ENCODE measurements at regions not wholly inside any gene's neighbourhood (a gene's known extent, or its start where the extent isn't known, plus 50 kb on each side); places are given as distances from the start of the nearest gene placed in this dataset.

GRCh38 chr7:12779947-12780346, 92.5 kb downstream of the ARL4A start:
- Histone ChIP-seq H3K36me3 (ENCODE audit: low read length) (no peaks in the 10 kb centered on the region), H3K27ac (ENCODE audit: low read depth, low read length) (no peak overlapping the region), H3K4me3 (ENCODE audit: insufficient read depth, low read length, poor library complexity, severe bottlenecking) (no peak overlapping the region), H3K4me2 (ENCODE audit: low read depth, low read length, poor library complexity, severe bottlenecking) (no peak overlapping the region), H3K9me2 (replicated peaks; ENCODE audit: insufficient read depth, low read length) (no peaks in the 10 kb centered on the region), H3K79me2 (ENCODE audit: insufficient read depth, low read length) (no peaks in the 10 kb centered on the region), H3F3A (ENCODE audit: insufficient read depth) (no peaks in the 10 kb centered on the region), H2AFZ (ENCODE audit: low read depth, low read length, severe bottlenecking) (no peak overlapping the region), H3K9ac (ENCODE audit: low read length) (no peak overlapping the region), H3K9me3 (ENCODE audit: insufficient read depth, low read length) (no peaks in the 10 kb centered on the region), H4K20me1 (ENCODE audit: low read depth, low read length) (no peaks in the 10 kb centered on the region), H3K27me3 (ENCODE audit: low read length) (no peaks in the 10 kb centered on the region)
- TF ChIP-seq EZH2phosphoT487 (conservative IDR thresholded peaks at IDR 0.05; ENCODE audit: low read length) (no peak), CTCF (IDR thresholded peaks at IDR 0.05; ENCODE audit: insufficient read depth, low read length, poor library complexity, severe bottlenecking) (no peak)

- H3F3A ChIP-seq (ENCODE audit: insufficient read depth) = no peaks in the 10 kb centered on the region
- H3K9me2 ChIP-seq (replicated peaks; ENCODE audit: insufficient read depth, low read length) = no peaks in the 10 kb centered on the region; the same call in 1 of the 2 replicates
- H3K4me2 ChIP-seq (ENCODE audit: low read depth, low read length, poor library complexity, severe bottlenecking) = no peak overlapping the region
Observed at GRCh38 chr7:12783421-12784095, 96.1 kb downstream of the ARL4A start.

GRCh38 chr7:12785473-12785872, 98.0 kb downstream of the ARL4A start:
- H2AFZ ChIP-seq (ENCODE audit: low read depth, low read length, severe bottlenecking) = no peak overlapping the region
- H4K20me1 ChIP-seq (ENCODE audit: low read depth, low read length) = no peaks in the 10 kb centered on the region
- no peak overlapping the region for H3K27ac ChIP-seq (ENCODE audit: low read depth, low read length)
- H3K9ac ChIP-seq (ENCODE audit: low read length) = no peak overlapping the region
- no peaks in the 10 kb centered on the region for H3K36me3 ChIP-seq (ENCODE audit: low read length)
- no peak overlapping the region for H3K4me3 ChIP-seq (ENCODE audit: insufficient read depth, low read length, poor library complexity, severe bottlenecking)
- H3K27me3 ChIP-seq (ENCODE audit: low read length) = no peaks in the 10 kb centered on the region
- H3K79me2 ChIP-seq (ENCODE audit: insufficient read depth, low read length) = no peaks in the 10 kb centered on the region
- H3K4me2 ChIP-seq (ENCODE audit: low read depth, low read length, poor library complexity, severe bottlenecking) = no peak overlapping the region
- TF ChIP-seq EZH2phosphoT487 (conservative IDR thresholded peaks at IDR 0.05; ENCODE audit: low read length) (no peak), CTCF (IDR thresholded peaks at IDR 0.05; ENCODE audit: insufficient read depth, low read length, poor library complexity, severe bottlenecking) (no peak)
- no peaks in the 10 kb centered on the region for H3F3A ChIP-seq (ENCODE audit: insufficient read depth)
- H3K9me3 ChIP-seq (ENCODE audit: insufficient read depth, low read length) = no peaks in the 10 kb centered on the region
- H3K9me2 ChIP-seq (replicated peaks; ENCODE audit: insufficient read depth, low read length) = no peaks in the 10 kb centered on the region; the same call in 1 of the 2 replicates

More at GRCh38 chr7:12783421-12784095, 96.1 kb downstream of the ARL4A start:
- no peaks in the 10 kb centered on the region for H3K27me3 ChIP-seq (ENCODE audit: low read length)
- TF ChIP-seq EZH2phosphoT487 (conservative IDR thresholded peaks at IDR 0.05; ENCODE audit: low read length) (no peak), CTCF (IDR thresholded peaks at IDR 0.05; ENCODE audit: insufficient read depth, low read length, poor library complexity, severe bottlenecking) (no peak)
- no peaks in the 10 kb centered on the region for H4K20me1 ChIP-seq (ENCODE audit: low read depth, low read length)
- H3K36me3 ChIP-seq (ENCODE audit: low read length) = no peaks in the 10 kb centered on the region
- H3K9me3 ChIP-seq (ENCODE audit: insufficient read depth, low read length) = no peaks in the 10 kb centered on the region
- no peak overlapping the region for H3K4me3 ChIP-seq (ENCODE audit: insufficient read depth, low read length, poor library complexity, severe bottlenecking)
- H2AFZ ChIP-seq (ENCODE audit: low read depth, low read length, severe bottlenecking) = no peak overlapping the region
- H3K79me2 ChIP-seq (ENCODE audit: insufficient read depth, low read length) = no peaks in the 10 kb centered on the region
- no peak overlapping the region for H3K9ac ChIP-seq (ENCODE audit: low read length)
- no peak overlapping the region for H3K27ac ChIP-seq (ENCODE audit: low read depth, low read length)

All from SU-DHL-6 (cell line).